H9 (cell line): ENCODE measurements at regions not wholly inside any gene's neighbourhood (a gene's known extent, or its start where the extent isn't known, plus 50 kb on each side); places are given as distances from the start of the nearest gene placed in this dataset.

Experiments
- DNase-seq: peaks from one replicate; pipeline ENCODE4 v3.0.0-alpha.2; 2017
- H2AFZ ChIP-seq: one replicate; pipeline ENCODE4 v1.6.1; 2013; ENCODE audit warnings: mild to moderate bottlenecking, low read length, control low read depth, moderate library complexity
- H2AK5ac ChIP-seq: 2 replicates; pipeline ENCODE4 v1.6.1; 2013; ENCODE audit warnings: low read length, control low read depth, mixed read lengths; ENCODE audit not compliant: insufficient read length
- H2BK120ac ChIP-seq: one replicate; pipeline ENCODE4 v1.6.1; 2013; ENCODE audit warnings: low read depth, mild to moderate bottlenecking, low read length, control low read depth, inconsistent platforms; ENCODE audit not compliant: poor library complexity, severe bottlenecking
- H2BK12ac ChIP-seq: 2 replicates; pipeline ENCODE4 v1.6.1; 2013; ENCODE audit warnings: low read length, control low read depth, mixed read lengths, low read depth; ENCODE audit not compliant: insufficient read length
- H2BK15ac ChIP-seq: 2 replicates; pipeline ENCODE4 v1.6.1; 2013; ENCODE audit warnings: low read depth, low read length, control low read depth
- H2BK20ac ChIP-seq: one replicate; pipeline ENCODE4 v1.6.1; 2013; ENCODE audit warnings: low read depth, mild to moderate bottlenecking, low read length, control low read depth, inconsistent platforms; ENCODE audit not compliant: poor library complexity, severe bottlenecking
- H2BK5ac ChIP-seq: 2 replicates; pipeline ENCODE4 v1.6.1; 2013; ENCODE audit warnings: low read length, control low read depth, mixed read lengths; ENCODE audit not compliant: insufficient read length
- H3K14ac ChIP-seq: 2 replicates; pipeline ENCODE4 v1.6.1; 2013; ENCODE audit warnings: low read length, control low read depth; ENCODE audit not compliant: insufficient read depth
- H3K18ac ChIP-seq: 2 replicates; pipeline ENCODE4 v1.6.1; 2013; ENCODE audit warnings: low read depth, mild to moderate bottlenecking, mixed read lengths, low read length, control low read depth; ENCODE audit not compliant: insufficient read length
- H3K23ac ChIP-seq: 2 replicates; pipeline ENCODE4 v1.6.1; 2013; ENCODE audit warnings: low read length, control low read depth, mixed read lengths, low read depth; ENCODE audit not compliant: insufficient read length
- H3K23me2 ChIP-seq: 2 replicates; pipeline ENCODE4 v1.6.1; 2013; ENCODE audit warnings: low read depth, mild to moderate bottlenecking, mixed read lengths, low read length, control low read depth; ENCODE audit not compliant: insufficient read length, poor library complexity, severe bottlenecking
- H3K27ac ChIP-seq: 2 replicates; pipeline ENCODE4 v1.5.1; 2013; ENCODE audit warnings: low read length, control low read depth, mixed read lengths, low read depth; ENCODE audit not compliant: insufficient read length
- H3K27me3 ChIP-seq: 2 replicates; pipeline ENCODE4 v1.6.1; 2013; ENCODE audit warnings: low read length, control low read depth, inconsistent platforms; ENCODE audit not compliant: insufficient read depth
- H3K4ac ChIP-seq: 2 replicates; pipeline ENCODE4 v1.6.1; 2013; ENCODE audit warnings: low read depth, mild to moderate bottlenecking, control low read depth, inconsistent platforms, low read length, moderate library complexity
- H3K4me1 ChIP-seq: 2 replicates; pipeline ENCODE4 v1.6.1; 2013; ENCODE audit warnings: low read length, control low read depth, inconsistent platforms; ENCODE audit not compliant: insufficient read depth
- H3K4me2 ChIP-seq: 2 replicates; pipeline ENCODE4 v1.6.1; 2013; ENCODE audit warnings: low read length, control low read depth, mixed read lengths; ENCODE audit not compliant: insufficient read length, insufficient read depth
- H3K56ac ChIP-seq: 2 replicates; pipeline ENCODE4 v1.6.1; 2013; ENCODE audit warnings: low read depth, mild to moderate bottlenecking, mixed read lengths, low read length, control low read depth; ENCODE audit not compliant: insufficient read length
- H3K79me1 ChIP-seq: 2 replicates; pipeline ENCODE4 v1.6.1; 2013; ENCODE audit warnings: low read depth, mild to moderate bottlenecking, moderate library complexity, low read length, control low read depth, inconsistent platforms; ENCODE audit not compliant: insufficient read depth, poor library complexity, severe bottlenecking
- H3K79me2 ChIP-seq: 2 replicates; pipeline ENCODE4 v1.6.1; 2013; ENCODE audit warnings: low read length, control low read depth, inconsistent platforms; ENCODE audit not compliant: insufficient read depth
- H3K9ac ChIP-seq: 2 replicates; pipeline ENCODE4 v1.6.1; 2013; ENCODE audit warnings: low read length, control low read depth, mixed read lengths; ENCODE audit not compliant: insufficient read length; ENCODE audit errors: extremely low read depth
- H3K9me3 ChIP-seq: one replicate; pipeline ENCODE4 v1.6.1; 2013; ENCODE audit warnings: low read depth, low read length, inconsistent platforms; ENCODE audit not compliant: control insufficient read depth
- H3T11ph ChIP-seq: one replicate; pipeline ENCODE4 v1.6.1; 2013; ENCODE audit warnings: mild to moderate bottlenecking, low read length, control low read depth, inconsistent platforms
- H4K20me1 ChIP-seq: one replicate; pipeline ENCODE4 v1.6.1; 2013; ENCODE audit not compliant: control insufficient read depth, insufficient read length, insufficient read depth
- H4K5ac ChIP-seq: 2 replicates; pipeline ENCODE4 v1.6.1; 2013; ENCODE audit warnings: low read depth, mild to moderate bottlenecking, mixed read lengths, low read length, control low read depth; ENCODE audit not compliant: insufficient read length
- H4K8ac ChIP-seq: replicated peaks from 2 replicates; pipeline ENCODE4 v1.6.1; 2013; ENCODE audit warnings: low read length, control low read depth, mixed read lengths, low read depth; ENCODE audit not compliant: insufficient read length
- H4K91ac ChIP-seq: 2 replicates; pipeline ENCODE4 v1.6.1; 2013; ENCODE audit warnings: low read depth, mild to moderate bottlenecking, moderate library complexity, mixed read lengths, low read length, control low read depth; ENCODE audit not compliant: insufficient read length
- H3K27ac Mint-ChIP-seq, 3 experiments: 2 replicates in 2 of 3; 3 replicates in 1 of 3; pipeline ENCODE4 v1.8.0; 2020 to 2021; ENCODE audit warnings: mixed read lengths in 3 of 3, mild to moderate bottlenecking in 1 of 3, moderate library complexity in 1 of 3
- H3K27me3 Mint-ChIP-seq: 2 replicates; pipeline ENCODE4 v1.8.0; 2021; ENCODE audit warnings: low read depth, mild to moderate bottlenecking, moderate library complexity, mixed read lengths
- H3K36me3 Mint-ChIP-seq, 3 experiments: 2 replicates in 2 of 3; 3 replicates in 1 of 3; pipeline ENCODE4 v1.8.0; 2020 to 2021; ENCODE audit warnings: low read depth in 3 of 3, mixed read lengths in 3 of 3; ENCODE audit not compliant: insufficient read depth in 1 of 3
- H3K4me1 Mint-ChIP-seq, 2 experiments: 2 replicates each; pipeline ENCODE4 v1.8.0; 2020; ENCODE audit warnings: mixed read lengths in 2 of 2
- H3K4me3 Mint-ChIP-seq, 2 experiments: 2 replicates in 1 of 2; 3 replicates in 1 of 2; pipeline ENCODE4 v1.8.0; 2020 to 2021; ENCODE audit warnings: mild to moderate bottlenecking in 2 of 2, mixed read lengths in 2 of 2, moderate library complexity in 1 of 2
- H3K9me3 Mint-ChIP-seq, 2 experiments: 2 replicates in 1 of 2; 3 replicates in 1 of 2; pipeline ENCODE4 v1.8.0; 2020; ENCODE audit warnings: mild to moderate bottlenecking in 2 of 2, mixed read lengths in 2 of 2, moderate library complexity in 1 of 2
- CTCF ChIP-seq: fragments of 200-600 bp; sonication (generic); conservative IDR thresholded peaks from 3 replicates; pipeline ENCODE4 v1.8.0; 2021; ENCODE audit warnings: antibody characterized with exemption, mild to moderate bottlenecking
- WGBS: extraction: QIAGEN DNeasy Blood & Tissue Kit; methylation state at CpG from one replicate; pipeline ENCODE4 v1.1.7; 2013; ENCODE audit warnings: missing lambda C conversion rate, low lambda C conversion rate, mixed read lengths; ENCODE audit not compliant: insufficient read length; ENCODE audit errors: extremely low coverage; 5-methylcytosine and 5-hydroxymethylcytosine counted together

GRCh38 chr10:128422190-128422589, 296.0 kb upstream of the MKI67 start:
- Histone ChIP-seq H4K5ac (no peak overlapping the region), H3K79me2 (no peaks in the 10 kb centered on the region), H2AK5ac (no peak overlapping the region), H3K14ac (no peak overlapping the region), H4K8ac (no peak overlapping the region), H4K91ac (no peak overlapping the region), H3K4me2 (no peak overlapping the region), H3K56ac (no peak overlapping the region), H3K27ac (no peak overlapping the region), H2BK15ac (no peak overlapping the region), H3K23ac (no peak overlapping the region), H2BK5ac (no peak overlapping the region), H3T11ph (no peak overlapping the region), H3K9me3 (no peaks in the 10 kb centered on the region), H3K18ac (no peak overlapping the region), H3K23me2 (no peaks in the 10 kb centered on the region), H2BK12ac (no peak overlapping the region), H3K9ac (no peak overlapping the region), H4K20me1 (no peaks in the 10 kb centered on the region), H3K4ac (no peak overlapping the region), H2AFZ (no peak overlapping the region), H2BK120ac (no peak overlapping the region), H3K27me3 (no peaks in the 10 kb centered on the region), H3K4me1 (no peaks in the 10 kb centered on the region), H2BK20ac (no peak overlapping the region), H3K79me1 (no peaks in the 10 kb centered on the region)
- no peaks in the 10 kb centered on the region for H3K36me3 Mint-ChIP-seq
- no peak for DNase-seq
- no peaks in the 10 kb centered on the region for H3K4me1 Mint-ChIP-seq
- no CpG with 5 or more reads among the region's 13 CpGs for WGBS
- peaks cover 2% of the 10 kb centered on the region; the same call in 1 of the 2 replicates for H3K27me3 Mint-ChIP-seq
- no peak for TF ChIP-seq CTCF
- H3K9me3 Mint-ChIP-seq = no peaks in the 10 kb centered on the region
- H3K27ac Mint-ChIP-seq = no peak overlapping the region
- H3K4me3 Mint-ChIP-seq = no peak overlapping the region
